SK-N-SH (cell line): ENCODE measurements at regions not wholly inside any gene's neighbourhood (a gene's known extent, or its start where the extent isn't known, plus 50 kb on each side); places are given as distances from the start of the nearest gene placed in this dataset.

Experiments
- CTCF ChIA-PET: fragments of 300-600, 350-600 bp; formaldehyde crosslinking; extraction: SDS; loops from one replicate; lab custom pipeline; 2021; lab: Yijun Ruan, JAX
- POLR2A ChIA-PET: fragments of 350-600 bp; sonication (Branson Sonifier 250); formaldehyde crosslinking; extraction: SDS; loops from one replicate; lab custom pipeline; 2020; ENCODE audit warnings: antibody characterized with exemption, inconsistent platforms; lab: Yijun Ruan, JAX
- DNase-seq: peaks from one replicate; pipeline ENCODE4 v3.0.0; 2012
- H2AFZ ChIP-seq: fragments of 200-600 bp; sonication (generic); 2 replicates; pipeline ENCODE4 v1.8.1; 2016; ENCODE audit warnings: antibody characterized with exemption, mild to moderate bottlenecking, low read depth
- H3F3A ChIP-seq: fragments of 200-600 bp; sonication (generic); replicated peaks from 2 replicates; pipeline ENCODE3; 2016; ENCODE audit warnings: antibody characterized with exemption, mild to moderate bottlenecking; ENCODE audit not compliant: insufficient read depth
- H3K27ac ChIP-seq, 2 experiments: fragments of 200-500 bp in 1 of 2; fragments of 200-600 bp in 1 of 2; sonication (Bioruptor generic) in 1 of 2; sonication (generic), shearing (Covaris generic) in 1 of 2; 2 replicates each; pipeline versions ENCODE4 v1.5.1 to v1.6.1; 2014 to 2016; ENCODE audit warnings: low read depth in 2 of 2, inconsistent platforms in 1 of 2, low read length in 1 of 2, mild to moderate bottlenecking in 1 of 2, mixed read lengths in 1 of 2
- H3K27me3 ChIP-seq: fragments of 200-600 bp; sonication (generic), shearing (Covaris generic); 2 replicates; pipeline ENCODE4 v1.6.1; 2016; ENCODE audit warnings: mixed run types; ENCODE audit not compliant: insufficient read depth
- H3K36me3 ChIP-seq, 2 experiments: fragments of 200-500 bp in 1 of 2; fragments of 200-600 bp in 1 of 2; sonication (Bioruptor generic) in 1 of 2; sonication (generic) in 1 of 2; replicated peaks in 1 of 2; 2 replicates each; pipeline versions ENCODE3 to v1.5.1; 2014 to 2016; ENCODE audit warnings: low read length in 1 of 2, mild to moderate bottlenecking in 1 of 2; ENCODE audit not compliant: insufficient read depth in 2 of 2, control insufficient read depth in 1 of 2
- H3K4me1 ChIP-seq, 2 experiments: fragments of 200-500 bp in 1 of 2; fragments of 200-600 bp in 1 of 2; sonication (Bioruptor generic) in 1 of 2; sonication (generic), shearing (Covaris generic) in 1 of 2; 2 replicates each; pipeline versions ENCODE4 v1.5.1 to v1.6.1; 2014 to 2016; ENCODE audit warnings: low read depth in 1 of 2, low read length in 1 of 2, mixed run types in 1 of 2; ENCODE audit not compliant: insufficient read depth in 2 of 2, control insufficient read depth in 1 of 2
- H3K4me2 ChIP-seq: fragments of 200-600 bp; sonication (generic), shearing (Covaris generic); 2 replicates; pipeline ENCODE4 v1.6.1; 2017; ENCODE audit warnings: mixed run types
- H3K4me3 ChIP-seq, 2 experiments: fragments of 200-500 bp in 1 of 2; fragments of 200-600 bp in 1 of 2; sonication (Bioruptor generic) in 1 of 2; sonication (generic), shearing (Covaris generic) in 1 of 2; 2 replicates each; pipeline versions ENCODE4 v1.5.1 to v1.8.1; 2014 to 2016; ENCODE audit warnings: low read depth in 2 of 2, inconsistent platforms in 1 of 2, low read length in 1 of 2, mild to moderate bottlenecking in 1 of 2, mixed read lengths in 1 of 2, moderate library complexity in 1 of 2
- H3K79me2 ChIP-seq: fragments of 200-600 bp; sonication (generic); 2 replicates; pipeline ENCODE4 v1.8.1; 2017; ENCODE audit warnings: mild to moderate bottlenecking; ENCODE audit not compliant: insufficient read depth
- H3K9ac ChIP-seq: fragments of 200-600 bp; sonication (generic); 2 replicates; pipeline ENCODE4 v1.6.1; 2017; ENCODE audit warnings: mixed run types
- H3K9me2 ChIP-seq: fragments of 200-600 bp; sonication (generic); 2 replicates; pipeline ENCODE4 v1.6.1; 2017; ENCODE audit warnings: mixed run types
- H3K9me3 ChIP-seq: fragments of 200-600 bp; sonication (generic); 2 replicates; pipeline ENCODE4 v1.6.1; 2017; ENCODE audit warnings: mixed run types, mild to moderate bottlenecking, moderate library complexity
- H4K20me1 ChIP-seq: fragments of 200-600 bp; sonication (generic); 2 replicates; pipeline ENCODE4 v1.6.1; 2017; ENCODE audit warnings: mild to moderate bottlenecking, mixed run types; ENCODE audit not compliant: insufficient read depth
- ELF1 ChIP-seq: IDR thresholded peaks from 2 replicates; pipeline ENCODE4 v1.4.0; 2012
- EP300 ChIP-seq, 2 experiments: IDR thresholded peaks; 2 replicates each; pipeline versions ENCODE4 v1.4.0 to v1.6.1; 2012; ENCODE audit warnings: borderline replicate concordance in 1 of 2, low read depth in 1 of 2, low read length in 1 of 2
- EZH2phosphoT487 ChIP-seq: fragments of 200-600 bp; sonication (generic); IDR thresholded peaks from 2 replicates; pipeline ENCODE4 v1.6.1; 2017; ENCODE audit warnings: low read depth, mixed run types, mild to moderate bottlenecking, antibody characterized with exemption, moderate library complexity, borderline replicate concordance
- FOXJ3 ChIP-seq: sonication (generic); formaldehyde crosslinking; IDR thresholded peaks from 2 replicates; pipeline ENCODE4 v1.5.1; 2020; ENCODE audit warnings: mild to moderate bottlenecking, missing genetic modification reagents
- FOXM1 ChIP-seq: IDR thresholded peaks from 2 replicates; pipeline ENCODE4 v1.4.0; 2012; ENCODE audit warnings: low read depth, mild to moderate bottlenecking
- GATA2 ChIP-seq: sonication (generic); formaldehyde crosslinking; IDR thresholded peaks from 2 replicates; pipeline ENCODE4 v1.5.0; 2020; ENCODE audit warnings: mild to moderate bottlenecking, missing genetic modification reagents
- JUND ChIP-seq: IDR thresholded peaks from 2 replicates; pipeline ENCODE4 v1.4.0; 2012
- MEF2A ChIP-seq: IDR thresholded peaks from 2 replicates; pipeline ENCODE4 v1.4.0; 2012; ENCODE audit warnings: low read depth, borderline replicate concordance
- NRF1 ChIP-seq: IDR thresholded peaks from 2 replicates; pipeline ENCODE4 v1.6.1; 2012; ENCODE audit warnings: low read depth, mild to moderate bottlenecking, low read length
- POLR2AphosphoS5 ChIP-seq: IDR thresholded peaks from 2 replicates; pipeline ENCODE4 v1.6.1; 2012; ENCODE audit warnings: low read depth, low read length
- RAD21 ChIP-seq: IDR thresholded peaks from 2 replicates; pipeline ENCODE4 v1.6.1; 2012; ENCODE audit warnings: mild to moderate bottlenecking, low read length
- RCOR1 ChIP-seq: fragments of 150-350 bp; IDR thresholded peaks from 2 replicates; pipeline ENCODE4 v1.6.1; 2017; ENCODE audit warnings: antibody characterized with exemption, low read length
- RFX5 ChIP-seq: IDR thresholded peaks from 2 replicates; pipeline ENCODE4 v1.6.1; 2012; ENCODE audit warnings: mild to moderate bottlenecking, improper control_type of control experiment, low read length
- SIN3A ChIP-seq: IDR thresholded peaks from 2 replicates; pipeline ENCODE4 v1.6.1; 2012; ENCODE audit warnings: low read depth, mild to moderate bottlenecking, low read length, moderate library complexity, borderline replicate concordance
- SMC3 ChIP-seq: IDR thresholded peaks from 2 replicates; pipeline ENCODE4 v1.6.1; 2012; ENCODE audit warnings: low read depth, low read length, improper control_type of control experiment
- TEAD4 ChIP-seq: IDR thresholded peaks from 2 replicates; pipeline ENCODE4 v1.4.0; 2012; ENCODE audit warnings: mild to moderate bottlenecking, borderline replicate concordance; ENCODE audit not compliant: insufficient read depth
- WGBS: methylation state at CpG from one replicate; pipeline ENCODE4 v1.1.6; 2017; ENCODE audit warnings: low lambda C conversion rate; 5-methylcytosine and 5-hydroxymethylcytosine counted together
- TF ChIP-seq, protein P1 (sequence below): IDR thresholded peaks from 2 replicates; pipeline ENCODE4; 2012
- TF ChIP-seq, protein P2 (sequence below): IDR thresholded peaks from 2 replicates; pipeline ENCODE4 v1.4.0; 2012; ENCODE audit warnings: low read depth
- TF ChIP-seq, protein P3 (sequence below): IDR thresholded peaks from 2 replicates; pipeline ENCODE4 v1.4.0; 2012; ENCODE audit warnings: low read depth, borderline replicate concordance
- TF ChIP-seq, protein P4 (sequence below): fragments of 150-350 bp; IDR thresholded peaks from 2 replicates; pipeline ENCODE4 v1.6.1; 2016; ENCODE audit warnings: mild to moderate bottlenecking, low read depth, low read length

DNA sequence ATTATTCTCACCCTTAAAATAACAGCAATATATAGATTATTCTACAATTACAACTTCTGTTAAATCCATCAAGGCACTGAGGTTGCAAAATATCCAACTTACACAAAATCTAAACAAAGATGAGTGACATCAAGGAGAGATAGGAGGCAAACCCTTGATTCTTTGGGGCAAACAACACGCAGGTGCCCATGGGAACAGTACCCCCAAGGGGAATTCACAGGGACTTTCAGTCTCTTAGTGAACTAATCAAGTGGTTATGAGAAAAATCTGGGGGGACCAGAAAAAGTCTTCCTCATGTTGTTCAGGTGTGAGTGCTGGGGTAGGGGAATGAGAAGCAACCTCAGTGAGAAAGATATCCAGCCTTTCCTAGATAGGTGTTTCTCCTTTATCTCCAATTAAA is 1107.9 kb downstream of the PLA2G4A start (continued):
- TF ChIP-seq RFX5, result no peak

DNA sequence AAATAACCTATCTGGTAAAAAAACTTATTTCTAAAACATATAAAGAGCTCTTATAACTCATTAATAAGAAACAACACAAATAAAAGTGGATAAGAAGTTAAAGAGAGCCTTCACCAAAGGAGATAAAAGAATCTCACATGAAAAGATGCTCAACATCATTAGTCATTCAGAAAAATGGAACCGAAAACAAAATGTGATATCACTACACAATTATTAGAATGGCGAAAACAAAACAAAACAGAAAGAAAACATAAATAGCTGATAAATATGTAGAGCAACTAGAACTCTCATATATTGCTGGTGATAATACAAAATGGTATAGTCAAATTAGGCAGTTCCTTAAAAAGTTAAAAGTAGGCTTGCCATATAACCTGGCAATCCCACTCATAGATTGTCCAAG is 1109.3 kb downstream of the PLA2G4A start:
- no peak overlapping the region for H2AFZ ChIP-seq
- no peaks in the 10 kb centered on the region for H3K27me3 ChIP-seq
- no peaks in the 10 kb centered on the region for H3K79me2 ChIP-seq
- no peak for DNase-seq
- H3K4me3 ChIP-seq, result no peak overlapping the region
- no peaks in the 10 kb centered on the region for H3K4me1 ChIP-seq
- TF ChIP-seq POLR2AphosphoS5 (no peak), RFX5 (no peak), SIN3A (no peak), JUND (no peak), TEAD4 (no peak), MEF2A (no peak), EP300 (IDR thresholded peaks at IDR 0.05; ENCODE audit: borderline replicate concordance in 1 of 2, low read depth in 1 of 2, low read length in 1 of 2) (no peak), FOXJ3 (CRISPR knock-in tag) (no peak), ELF1 (no peak), RAD21 (no peak), SMC3 (no peak), NRF1 (no peak), GATA2 (no peak), RCOR1 (no peak), FOXM1 (no peak), EZH2phosphoT487 (no peak)
- TF ChIP-seq, protein P1, sequence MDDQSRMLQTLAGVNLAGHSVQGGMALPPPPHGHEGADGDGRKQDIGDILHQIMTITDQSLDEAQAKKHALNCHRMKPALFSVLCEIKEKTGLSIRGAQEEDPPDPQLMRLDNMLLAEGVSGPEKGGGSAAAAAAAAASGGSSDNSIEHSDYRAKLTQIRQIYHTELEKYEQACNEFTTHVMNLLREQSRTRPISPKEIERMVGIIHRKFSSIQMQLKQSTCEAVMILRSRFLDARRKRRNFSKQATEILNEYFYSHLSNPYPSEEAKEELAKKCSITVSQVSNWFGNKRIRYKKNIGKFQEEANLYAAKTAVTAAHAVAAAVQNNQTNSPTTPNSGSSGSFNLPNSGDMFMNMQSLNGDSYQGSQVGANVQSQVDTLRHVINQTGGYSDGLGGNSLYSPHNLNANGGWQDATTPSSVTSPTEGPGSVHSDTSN, result no peak
- TF ChIP-seq, protein P2, sequence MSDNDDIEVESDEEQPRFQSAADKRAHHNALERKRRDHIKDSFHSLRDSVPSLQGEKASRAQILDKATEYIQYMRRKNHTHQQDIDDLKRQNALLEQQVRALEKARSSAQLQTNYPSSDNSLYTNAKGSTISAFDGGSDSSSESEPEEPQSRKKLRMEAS, result no peak
- TF ChIP-seq, protein P3, sequence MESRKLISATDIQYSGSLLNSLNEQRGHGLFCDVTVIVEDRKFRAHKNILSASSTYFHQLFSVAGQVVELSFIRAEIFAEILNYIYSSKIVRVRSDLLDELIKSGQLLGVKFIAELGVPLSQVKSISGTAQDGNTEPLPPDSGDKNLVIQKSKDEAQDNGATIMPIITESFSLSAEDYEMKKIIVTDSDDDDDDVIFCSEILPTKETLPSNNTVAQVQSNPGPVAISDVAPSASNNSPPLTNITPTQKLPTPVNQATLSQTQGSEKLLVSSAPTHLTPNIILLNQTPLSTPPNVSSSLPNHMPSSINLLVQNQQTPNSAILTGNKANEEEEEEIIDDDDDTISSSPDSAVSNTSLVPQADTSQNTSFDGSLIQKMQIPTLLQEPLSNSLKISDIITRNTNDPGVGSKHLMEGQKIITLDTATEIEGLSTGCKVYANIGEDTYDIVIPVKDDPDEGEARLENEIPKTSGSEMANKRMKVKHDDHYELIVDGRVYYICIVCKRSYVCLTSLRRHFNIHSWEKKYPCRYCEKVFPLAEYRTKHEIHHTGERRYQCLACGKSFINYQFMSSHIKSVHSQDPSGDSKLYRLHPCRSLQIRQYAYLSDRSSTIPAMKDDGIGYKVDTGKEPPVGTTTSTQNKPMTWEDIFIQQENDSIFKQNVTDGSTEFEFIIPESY, result no peak
- TF ChIP-seq, protein P4, sequence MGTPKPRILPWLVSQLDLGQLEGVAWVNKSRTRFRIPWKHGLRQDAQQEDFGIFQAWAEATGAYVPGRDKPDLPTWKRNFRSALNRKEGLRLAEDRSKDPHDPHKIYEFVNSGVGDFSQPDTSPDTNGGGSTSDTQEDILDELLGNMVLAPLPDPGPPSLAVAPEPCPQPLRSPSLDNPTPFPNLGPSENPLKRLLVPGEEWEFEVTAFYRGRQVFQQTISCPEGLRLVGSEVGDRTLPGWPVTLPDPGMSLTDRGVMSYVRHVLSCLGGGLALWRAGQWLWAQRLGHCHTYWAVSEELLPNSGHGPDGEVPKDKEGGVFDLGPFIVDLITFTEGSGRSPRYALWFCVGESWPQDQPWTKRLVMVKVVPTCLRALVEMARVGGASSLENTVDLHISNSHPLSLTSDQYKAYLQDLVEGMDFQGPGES, result no peak
- H3F3A ChIP-seq, result no peaks in the 10 kb centered on the region
- H4K20me1 ChIP-seq, result no peaks in the 10 kb centered on the region
- no peak overlapping the region for H3K27ac ChIP-seq
- no peaks in the 10 kb centered on the region for H3K9me2 ChIP-seq
- H3K9ac ChIP-seq, result no peak overlapping the region
- ChIA-PET CTCF (interaction anchor here (1.1 kb wide), 1 partner anchor 10 kb away, joined by 4 read pairs; no protein-coding TSS in a partner anchor), POLR2A (no interaction called here)
- H3K4me2 ChIP-seq, result no peak overlapping the region
- no peaks in the 10 kb centered on the region for H3K36me3 ChIP-seq
- 44% methylated on average over 2 of the region's 2 CpGs for WGBS
- H3K9me3 ChIP-seq, result no peaks in the 10 kb centered on the region
